ENCODE measurements at regions not wholly inside any gene's neighbourhood (a gene's known extent, or its start where the extent isn't known, plus 50 kb on each side); places are given as distances from the start of the nearest gene placed in this dataset.

- no peak for DNase-seq
- Histone ChIP-seq H3K9me3 (no peaks in the 10 kb centered on the region), H3K36me3 (no peaks in the 10 kb centered on the region), H3K27ac (no peak overlapping the region), H3K4me3 (no peak overlapping the region), H3K27me3 (replicated peaks in 1 of 7) (peaks cover 2 to 26% (median 17%) of the 10 kb centered on the region in 7 donors), H3K4me1 (peaks cover 11 to 48% (median 37%) of the 10 kb centered on the region in 6 donors)
- intact Hi-C loops (cut with DNase I; ENCODE audit: low total_unique reads), result no loop called here
- TF ChIP-seq CTCF (IDR thresholded peaks at IDR 0.05 in 8 of 11, conservative IDR thresholded peaks at IDR 0.05 in 3 of 11) (no peak), POLR2AphosphoS5 (IDR thresholded peaks at IDR 0.05) (no peak), POLR2A (IDR thresholded peaks at IDR 0.05) (no peak)
- 81 to 100% (median 93%) methylated on average over 1 of the region's 1 CpG for WGBS, 5 donors
Measured at GRCh38 chr6:41438746-41439145, 103.3 kb downstream of the NCR2 start.

DNA sequence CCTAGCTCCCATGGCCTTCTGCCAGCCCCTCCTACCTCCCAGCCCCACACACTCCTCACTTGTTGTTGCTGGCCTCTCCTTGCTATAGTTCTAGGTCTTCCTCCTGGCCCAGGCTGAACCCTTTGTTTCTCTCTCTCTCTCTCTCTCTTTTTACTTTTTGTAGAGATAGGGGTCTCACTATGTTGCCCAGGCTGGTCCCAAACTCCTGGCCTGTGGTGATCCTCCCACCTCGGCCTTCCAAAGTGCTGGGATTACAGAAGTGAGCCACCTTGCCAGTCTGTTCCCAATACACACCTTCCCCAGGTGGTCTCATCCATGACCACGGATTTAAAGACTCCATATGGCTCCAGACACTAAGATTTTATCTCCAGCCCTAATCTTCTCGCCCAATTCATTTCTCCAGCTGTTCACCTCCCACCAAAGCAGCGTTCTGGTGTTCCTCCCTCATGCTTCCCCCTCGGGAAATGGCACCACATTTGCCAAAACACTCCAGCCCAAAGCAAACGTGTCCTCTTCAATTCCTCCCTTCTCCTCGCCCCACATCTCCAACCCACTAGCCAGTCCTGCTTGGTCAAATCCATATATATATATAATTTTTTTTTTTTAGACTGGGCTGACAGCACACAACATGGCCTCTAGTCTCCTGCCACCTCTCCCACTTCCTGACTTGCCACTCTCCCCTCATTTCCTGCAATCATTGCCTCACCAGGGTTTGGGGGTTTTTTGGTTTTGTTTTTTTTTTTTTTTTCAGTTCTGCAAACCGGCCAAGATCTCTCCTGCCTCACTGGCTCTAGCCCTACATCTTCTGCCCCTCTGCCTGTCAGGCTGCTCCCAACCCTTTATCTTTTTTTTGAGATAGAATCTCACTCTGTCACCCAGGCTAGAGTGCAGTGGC, 104.4 kb downstream of the NCR2 start:
- TF ChIP-seq POLR2A (IDR thresholded peaks at IDR 0.05) (no peak), CTCF (IDR thresholded peaks at IDR 0.05 in 8 of 11, conservative IDR thresholded peaks at IDR 0.05 in 3 of 11) (no peak), POLR2AphosphoS5 (IDR thresholded peaks at IDR 0.05) (no peak)
- Histone ChIP-seq H3K4me3 (no peak overlapping the region), H3K36me3 (no peaks in the 10 kb centered on the region), H3K27me3 (replicated peaks in 1 of 7) (peaks cover 2 to 36% (median 17%) of the 10 kb centered on the region in 7 donors), H3K27ac (no peak overlapping the region), H3K9me3 (no peaks in the 10 kb centered on the region), H3K4me1 (peaks cover 11 to 51% (median 37%) of the 10 kb centered on the region in 6 donors)
- intact Hi-C loops (cut with DNase I; ENCODE audit: low total_unique reads), result no loop called here
- DNase-seq, result no peak
- WGBS, 5 donors, result 41 to 52% (median 48%) methylated on average over 8 of the region's 8 CpGs

GRCh38 chr6:41440958-41441357, 105.2 kb upstream of the FOXP4 start:
- Histone ChIP-seq H3K4me3 (no peak overlapping the region), H3K27me3 (replicated peaks in 1 of 7) (peaks cover 2 to 39% (median 17%) of the 10 kb centered on the region in 7 donors), H3K27ac (no peak overlapping the region), H3K36me3 (no peaks in the 10 kb centered on the region), H3K9me3 (no peaks in the 10 kb centered on the region), H3K4me1 (peaks cover 11 to 51% (median 37%) of the 10 kb centered on the region in 6 donors)
- WGBS, 5 donors, result 91 to 96% (median 92%) methylated on average over 6 of the region's 6 CpGs
- TF ChIP-seq POLR2AphosphoS5 (IDR thresholded peaks at IDR 0.05) (no peak), CTCF (IDR thresholded peaks at IDR 0.05 in 8 of 11, conservative IDR thresholded peaks at IDR 0.05 in 3 of 11) (no peak), POLR2A (IDR thresholded peaks at IDR 0.05) (no peak)
- intact Hi-C loops (cut with DNase I; ENCODE audit: low total_unique reads), result no loop called here
- DNase-seq, result no peak

DNA sequence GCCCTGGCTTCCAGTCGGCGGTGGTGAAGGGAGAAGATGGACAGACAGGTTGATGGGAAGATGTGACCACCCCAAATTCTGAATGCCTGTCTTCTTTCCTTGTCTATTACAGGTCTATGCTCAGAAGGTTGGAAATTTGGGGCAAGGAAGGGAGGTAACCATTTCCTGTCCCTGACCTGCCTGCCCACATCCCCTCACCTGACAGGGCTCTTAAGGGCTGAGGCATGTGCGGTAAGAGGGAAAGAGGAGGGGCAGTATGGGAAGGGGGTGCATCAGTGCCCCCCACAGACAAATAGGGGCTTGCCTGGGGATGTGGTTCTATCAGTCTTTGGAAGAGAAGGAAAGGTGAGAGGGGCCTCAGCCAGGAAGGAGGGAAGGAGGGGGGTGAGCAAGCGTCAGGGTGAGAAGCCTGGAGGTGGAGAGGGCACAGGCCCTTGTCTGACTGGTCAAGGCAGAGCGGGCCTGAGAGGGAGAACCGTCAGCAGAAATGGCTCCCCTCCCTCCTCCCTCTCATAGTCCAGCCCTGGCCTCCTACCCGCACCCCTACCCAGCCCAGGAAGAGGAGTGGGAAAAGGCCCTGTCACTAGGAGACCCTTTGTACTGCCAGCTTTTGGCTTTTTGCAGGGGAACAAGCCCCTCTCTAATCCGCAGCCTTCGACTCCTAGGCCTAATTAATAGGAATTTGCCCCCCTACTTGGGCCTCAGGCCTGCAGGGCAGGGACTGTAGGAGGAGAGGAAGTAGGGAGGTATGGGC, 104.4 kb upstream of the FOXP4 start:
- Histone ChIP-seq H3K9me3 (no peaks in the 10 kb centered on the region), H3K4me1 (peaks cover 11 to 51% (median 37%) of the 10 kb centered on the region in 6 donors), H3K36me3 (no peaks in the 10 kb centered on the region), H3K4me3 (no peak overlapping the region), H3K27ac (no peak overlapping the region), H3K27me3 (replicated peaks in 1 of 7) (peaks cover 2 to 39% (median 17%) of the 10 kb centered on the region in 7 donors)
- no peak for TF ChIP-seq POLR2AphosphoS5 (IDR thresholded peaks at IDR 0.05)
- no peak for TF ChIP-seq CTCF (IDR thresholded peaks at IDR 0.05 in 8 of 11, conservative IDR thresholded peaks at IDR 0.05 in 3 of 11)
- no peak for TF ChIP-seq POLR2A (IDR thresholded peaks at IDR 0.05)
- 73 to 87% (median 79%) methylated on average over 9 of the region's 9 CpGs for WGBS, 5 donors
- DNase-seq, result no peak
- intact Hi-C loops (cut with DNase I; ENCODE audit: low total_unique reads), result no loop called here

Data from spleen (tissue), 11 donors.